NCI-H1417 treated with DMSO at 0.1 percent for 48 hours (cell line): ENCODE measurements at regions not wholly inside any gene's neighbourhood (a gene's known extent, or its start where the extent isn't known, plus 50 kb on each side); places are given as distances from the start of the nearest gene placed in this dataset.
"Not testable (repeated sequence)": the region's sequence is repeated elsewhere in the genome, so short reads cannot be mapped to it uniquely, and the experiment has no call there.

Source experiments
- DNase-seq: peaks from one replicate; lab custom pipeline; 2025; lab: John Stamatoyannopoulos, UW

GRCh38 chr21:35468991-35469390, 419.9 kb upstream of the RUNX1 start:
- no peak for DNase-seq

- DNase-seq: no peak
These were observed 418.5 kb upstream of the RUNX1 start for GRCh38 chr21:35467566-35467965.

GRCh38 chr21:35466681-35467080, 417.6 kb upstream of the RUNX1 start:
- DNase-seq: not testable (repeated sequence)

GRCh38 chr21:35465741-35466140, 416.6 kb upstream of the RUNX1 start:
- no peak for DNase-seq

- DNase-seq: no peak
These were observed 412.6 kb upstream of the RUNX1 start for GRCh38 chr21:35461700-35462099.

- no peak for DNase-seq
These were observed 411.3 kb upstream of the RUNX1 start for GRCh38 chr21:35460441-35460840.

GRCh38 chr21:35458405-35458804, 409.3 kb upstream of the RUNX1 start:
- DNase-seq: no peak

- DNase-seq: no peak
These were observed 408.1 kb upstream of the RUNX1 start for GRCh38 chr21:35457097-35457804.

GRCh38 chr21:35451276-35451675, 402.2 kb upstream of the RUNX1 start:
- no peak for DNase-seq

- DNase-seq: no peak
These were observed 401.7 kb upstream of the RUNX1 start for GRCh38 chr21:35450830-35451229.

- DNase-seq: no peak
These were observed 400.7 kb upstream of the RUNX1 start for GRCh38 chr21:35449846-35450245.

- DNase-seq: no peak
These were observed 399.9 kb upstream of the RUNX1 start for GRCh38 chr21:35448876-35449599.

- no peak for DNase-seq
These were observed 395.3 kb upstream of the RUNX1 start for GRCh38 chr21:35444391-35444790.

- no peak for DNase-seq
These were observed 392.9 kb upstream of the RUNX1 start for GRCh38 chr21:35441868-35442582.

- DNase-seq: no peak
These were observed 389.7 kb upstream of the RUNX1 start for GRCh38 chr21:35438643-35439404.

GRCh38 chr21:35437941-35438340, 388.8 kb upstream of the RUNX1 start:
- DNase-seq: no peak

GRCh38 chr21:35436899-35437298, 387.8 kb upstream of the RUNX1 start:
- DNase-seq: no peak

GRCh38 chr21:35432601-35433000, 383.5 kb upstream of the RUNX1 start:
- DNase-seq: not testable (repeated sequence)

- DNase-seq: no peak
These were observed 381.2 kb upstream of the RUNX1 start for GRCh38 chr21:35430260-35430659.

GRCh38 chr21:35428937-35429336, 379.8 kb upstream of the RUNX1 start:
- no peak for DNase-seq

- no peak for DNase-seq
These were observed 379.4 kb upstream of the RUNX1 start for GRCh38 chr21:35428489-35428888.

GRCh38 chr21:35428001-35428320, 378.9 kb upstream of the RUNX1 start:
- DNase-seq: no peak
